H4 (cell line): ENCODE measurements at regions not wholly inside any gene's neighbourhood (a gene's known extent, or its start where the extent isn't known, plus 50 kb on each side); places are given as distances from the start of the nearest gene placed in this dataset.
A peak's percentile ranks its signal among the peaks of the same experiment; 100 is the strongest.

Experiments used
- DNase-seq: peaks from one replicate; pipeline ENCODE4 v3.0.0-alpha.2; 2015; ENCODE audit warnings: low spot score

DNA sequence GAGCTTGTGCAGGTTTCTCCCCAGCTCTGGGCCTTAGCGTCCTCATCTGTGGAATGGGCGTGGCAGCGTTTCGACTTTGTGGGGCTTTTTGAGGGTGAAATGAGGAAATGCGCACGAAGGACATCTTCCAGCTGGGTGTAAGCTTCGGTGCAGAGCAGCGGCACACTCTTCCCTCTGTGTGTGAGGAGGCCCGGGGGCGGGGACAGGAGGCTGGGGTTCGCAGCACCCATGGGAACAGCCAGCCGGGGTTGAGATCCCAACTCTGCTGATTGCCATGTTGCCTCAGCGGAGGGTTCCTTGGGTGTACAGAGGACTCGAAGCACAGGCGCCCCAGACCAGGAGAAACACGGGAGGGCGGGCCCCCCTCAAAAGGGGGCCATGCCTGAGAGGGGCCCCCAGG lies 265.6 kb downstream of the NSG2 start:
- DNase-seq: no peak

DNA sequence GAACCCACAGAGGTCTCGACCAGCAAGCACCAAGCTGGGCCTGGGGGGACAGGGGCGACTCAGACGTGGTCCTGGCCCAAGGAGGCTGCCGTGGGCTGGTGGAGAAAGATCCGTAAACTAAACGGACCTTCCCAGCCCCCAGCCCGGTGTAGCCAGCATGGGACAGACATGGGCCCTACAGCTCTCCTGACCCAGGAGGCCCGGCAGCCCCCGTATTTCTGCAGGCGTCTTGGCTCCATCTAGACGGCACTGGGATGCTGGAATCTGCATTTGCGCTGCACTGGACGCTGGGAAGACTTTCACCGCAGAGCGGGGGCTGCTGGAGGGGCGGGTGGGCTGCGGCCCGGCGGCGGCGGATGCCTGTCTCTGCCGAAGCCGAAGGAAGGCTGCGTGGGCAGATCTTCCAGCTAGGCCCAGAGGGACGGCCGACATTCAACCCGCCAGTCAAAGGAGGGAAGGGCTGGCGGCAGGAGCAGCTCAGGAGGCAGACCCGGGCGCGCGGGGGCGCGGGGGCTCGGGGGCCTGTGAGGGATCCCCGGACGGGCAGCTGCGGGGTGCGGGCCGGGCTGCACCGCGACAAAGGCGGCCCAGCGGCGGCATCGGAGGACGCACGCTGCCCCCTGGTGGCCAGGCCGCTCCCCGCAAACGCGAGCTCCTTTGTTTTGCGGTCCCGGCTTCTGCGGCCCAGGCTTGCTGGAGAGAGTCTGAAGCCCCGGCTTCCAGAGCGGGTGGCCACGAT lies 266.2 kb downstream of the NSG2 start:
- DNase-seq: peak; percentile 51

DNA sequence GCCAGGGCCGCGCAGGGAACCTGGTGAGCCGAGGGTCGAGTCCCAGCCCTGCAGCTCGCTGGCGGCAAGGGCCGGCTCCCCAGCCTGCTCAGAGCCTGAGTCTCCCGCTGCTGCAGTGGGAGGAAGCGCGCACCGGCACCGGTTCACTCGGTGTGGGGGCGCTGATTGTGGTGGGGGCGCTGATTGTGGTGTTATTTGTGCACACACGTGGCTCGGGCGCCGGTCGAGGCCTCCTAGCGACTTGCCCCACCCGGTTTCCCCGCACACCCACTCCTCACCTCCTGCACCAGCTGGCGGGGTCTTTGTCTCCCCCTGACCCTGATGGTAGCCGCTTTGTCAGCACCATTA lies 266.7 kb downstream of the NSG2 start:
- no peak for DNase-seq

DNA sequence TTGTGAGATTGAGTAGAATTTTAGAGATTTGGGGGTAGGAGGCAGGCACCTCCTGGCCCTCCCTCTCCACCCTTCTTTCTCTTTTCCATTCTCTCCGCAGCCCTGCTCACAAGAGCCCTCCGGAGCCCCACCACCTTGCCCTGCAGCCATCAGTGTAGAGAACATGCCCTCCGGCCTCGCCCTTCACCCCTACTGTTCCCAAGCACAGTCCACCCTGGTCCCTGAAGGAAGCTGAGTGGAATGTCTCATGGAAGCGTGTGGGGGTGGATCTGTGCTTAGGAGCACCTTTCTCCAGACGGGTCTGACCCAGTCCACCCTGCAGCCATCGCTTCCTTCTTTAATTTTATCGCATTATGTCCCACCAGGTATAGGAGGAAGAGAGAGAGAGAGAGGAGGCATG lies 267.1 kb downstream of the NSG2 start:
- DNase-seq: no peak

DNA sequence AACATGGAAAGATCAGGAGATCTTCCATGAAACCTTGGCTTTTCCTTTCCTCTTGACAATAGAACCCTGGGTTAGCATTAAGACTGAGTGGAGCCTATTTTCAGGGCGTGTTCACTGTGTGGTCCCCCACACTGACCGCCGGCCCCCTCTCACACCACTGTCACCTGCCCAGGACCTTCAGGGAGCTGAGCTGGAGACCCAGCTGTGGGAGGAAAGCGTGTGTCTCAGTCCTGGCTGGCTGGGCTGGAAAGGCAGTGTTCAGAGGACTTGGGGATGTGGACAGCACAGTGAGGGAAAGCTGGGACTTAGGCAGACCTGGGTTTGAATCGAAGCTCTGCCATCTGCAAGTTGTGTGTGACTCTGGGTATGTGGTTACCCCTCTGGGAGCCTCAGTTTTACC lies 268.1 kb downstream of the NSG2 start:
- DNase-seq: no peak

DNA sequence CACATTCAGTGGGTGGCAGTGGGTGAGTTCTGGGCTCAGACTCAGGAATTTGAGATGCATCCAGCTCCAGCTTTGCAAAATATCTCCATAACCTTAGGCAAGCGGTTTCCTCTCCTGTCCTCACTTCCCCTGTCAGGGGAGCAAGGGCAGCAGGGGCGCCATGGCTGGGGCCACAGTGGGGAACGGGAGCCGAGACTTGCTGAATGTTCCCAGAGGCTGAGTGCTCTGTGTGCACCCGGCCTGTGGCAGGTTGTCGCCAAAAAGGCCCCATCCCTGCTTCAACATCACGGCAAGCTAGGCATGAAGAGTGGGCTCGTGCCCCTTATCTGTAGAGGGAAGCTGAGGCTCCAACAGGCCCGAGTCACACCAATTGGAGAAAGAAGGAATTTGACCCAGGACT lies 268.8 kb downstream of the NSG2 start:
- no peak for DNase-seq

DNA sequence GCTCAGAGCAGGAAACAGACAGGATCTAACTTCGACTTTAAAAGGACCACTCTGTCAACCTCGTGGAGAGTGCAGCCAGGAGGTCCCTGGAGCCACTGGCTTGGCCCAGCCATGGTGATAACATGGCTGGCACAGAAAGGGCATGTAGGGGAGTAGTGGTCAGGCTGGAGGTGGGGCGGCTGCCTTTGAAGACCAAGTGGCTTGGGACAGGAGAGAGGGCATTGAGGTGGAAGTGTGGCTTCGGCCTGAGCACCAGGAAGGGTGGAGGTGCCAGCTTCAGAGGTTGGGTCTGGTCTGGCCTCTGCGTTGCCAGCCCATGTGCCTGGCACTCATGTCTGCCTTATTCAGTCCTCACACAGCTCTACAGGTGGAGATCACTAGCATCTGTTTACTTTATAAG lies 270.0 kb downstream of the NSG2 start:
- no peak for DNase-seq

DNA sequence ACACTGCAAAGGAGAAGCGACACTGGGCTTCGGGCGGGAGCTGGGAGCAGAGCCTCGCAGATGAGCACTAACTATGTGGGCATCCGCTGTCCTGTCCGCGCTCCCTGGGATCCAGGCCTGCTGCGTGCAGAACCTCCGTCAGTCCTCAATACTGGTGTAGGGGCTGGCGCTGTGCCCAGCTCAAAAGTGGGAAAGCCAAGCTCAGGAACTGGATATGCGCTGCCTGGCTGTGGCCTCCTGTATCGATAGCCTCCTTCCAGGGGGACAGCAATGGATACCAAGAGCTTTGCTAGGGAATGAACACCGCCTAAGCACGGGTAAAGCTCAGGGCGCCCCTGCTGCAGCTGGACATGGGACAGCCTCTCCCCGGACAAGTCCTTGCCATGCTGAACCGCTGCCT lies 270.4 kb downstream of the NSG2 start:
- DNase-seq: no peak

DNA sequence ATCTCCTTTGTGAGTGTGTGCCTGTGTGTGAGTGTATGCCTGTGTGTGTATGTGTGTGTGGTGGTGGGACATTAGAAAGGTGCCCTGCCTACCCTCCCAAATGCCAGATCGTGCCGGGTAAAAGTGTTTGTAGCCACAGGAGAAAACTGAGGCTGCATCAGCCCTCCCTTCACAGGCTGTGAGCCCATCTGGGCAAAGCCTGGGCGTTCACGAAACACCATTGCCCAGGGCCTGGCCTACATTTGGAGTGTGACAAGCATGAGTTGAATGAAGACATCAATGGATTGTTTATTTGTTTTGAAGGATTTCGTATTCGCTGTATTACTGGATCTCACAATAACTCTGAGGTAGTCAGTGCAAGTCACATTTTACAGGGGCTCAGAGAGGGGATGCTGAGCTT lies 270.8 kb downstream of the NSG2 start:
- no peak for DNase-seq

DNA sequence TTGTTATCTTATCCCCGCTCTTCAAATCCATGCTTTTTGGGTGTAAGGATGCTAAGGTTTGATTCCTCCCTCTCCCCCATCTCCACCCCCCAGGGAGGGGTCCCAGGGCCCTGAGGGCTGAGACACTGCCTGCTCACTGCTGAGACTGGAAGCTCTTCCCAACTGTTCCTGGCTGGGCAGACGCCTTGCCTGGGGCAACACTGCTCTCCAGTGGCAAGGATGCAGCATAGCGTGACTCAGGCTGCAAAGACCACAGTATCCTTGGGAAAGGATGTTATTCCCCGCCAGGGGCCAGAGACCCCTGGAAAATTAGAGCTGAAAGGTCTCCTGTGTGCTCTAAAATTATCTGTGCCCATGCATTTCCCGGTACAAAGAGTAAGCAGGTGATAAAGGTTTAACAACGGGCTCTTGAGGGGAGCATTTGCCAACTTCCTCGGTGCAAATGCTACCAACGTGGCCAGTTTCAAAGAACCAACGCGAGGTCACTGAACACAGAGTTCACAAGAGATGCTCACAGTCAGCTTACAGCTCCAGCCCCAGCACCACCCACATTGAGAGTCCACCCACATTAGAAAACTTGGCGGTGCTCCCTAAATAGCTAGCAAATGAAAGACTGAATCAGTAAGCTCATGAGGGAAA lies 271.9 kb downstream of the NSG2 start:
- DNase-seq: peak; percentile 78

DNA sequence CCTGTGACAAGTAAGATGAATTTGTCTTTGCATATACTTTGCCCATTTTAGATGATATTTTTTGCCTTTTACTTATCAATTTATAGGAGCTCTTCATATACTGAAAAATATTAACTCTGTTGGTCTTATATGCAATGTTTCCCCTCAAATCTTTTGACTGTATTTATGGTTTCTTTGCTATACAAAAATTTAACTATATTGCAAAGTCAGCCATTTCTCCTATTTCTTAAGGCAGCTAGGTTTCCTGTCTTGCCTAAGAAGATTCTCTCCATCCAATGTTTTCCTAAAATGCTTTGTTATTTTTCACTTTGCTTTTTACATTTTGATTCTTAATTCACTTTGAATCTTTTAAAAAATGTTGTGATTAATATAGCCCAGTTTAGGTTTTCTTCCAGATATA lies 273.1 kb downstream of the NSG2 start:
- DNase-seq: no peak

DNA sequence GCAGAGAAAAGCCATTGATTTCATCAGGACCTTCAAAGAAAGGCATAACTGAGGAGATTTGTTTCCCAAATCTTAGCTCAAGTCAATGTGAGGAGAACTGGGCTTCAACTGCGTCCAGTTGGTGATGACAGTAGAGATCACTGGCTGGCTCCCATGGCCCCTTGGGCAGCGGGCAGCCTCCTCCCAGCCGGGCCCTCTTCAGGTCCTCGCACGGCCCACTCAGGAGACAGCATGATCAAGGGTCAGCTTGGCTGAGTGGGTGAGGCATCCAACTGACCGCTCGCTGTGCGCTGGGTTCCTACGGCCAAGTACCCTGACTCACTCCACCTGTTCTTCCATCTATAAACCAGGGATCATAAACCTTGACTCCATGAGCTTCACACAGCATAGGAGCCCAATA lies 274.0 kb downstream of the NSG2 start:
- DNase-seq: no peak

DNA sequence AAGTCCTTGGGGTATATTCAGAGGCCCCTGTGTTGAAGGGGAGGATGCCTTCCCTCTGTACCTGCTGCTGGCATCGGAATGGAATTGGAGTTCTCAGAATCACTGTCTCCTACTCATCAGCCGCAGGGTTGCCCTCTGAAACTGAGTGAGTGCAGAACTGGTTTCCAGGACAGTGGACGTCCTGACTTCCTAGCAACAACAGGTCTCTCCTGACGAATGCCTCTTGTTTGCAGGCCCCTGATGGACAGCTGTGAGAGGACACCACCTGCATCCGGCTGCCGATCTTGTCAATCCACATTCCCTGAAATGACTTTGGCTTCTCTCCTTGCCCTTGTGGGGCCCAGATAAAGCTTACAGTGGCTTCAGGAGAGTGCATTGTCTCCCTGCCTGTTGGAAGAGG lies 274.5 kb downstream of the NSG2 start:
- DNase-seq: no peak

DNA sequence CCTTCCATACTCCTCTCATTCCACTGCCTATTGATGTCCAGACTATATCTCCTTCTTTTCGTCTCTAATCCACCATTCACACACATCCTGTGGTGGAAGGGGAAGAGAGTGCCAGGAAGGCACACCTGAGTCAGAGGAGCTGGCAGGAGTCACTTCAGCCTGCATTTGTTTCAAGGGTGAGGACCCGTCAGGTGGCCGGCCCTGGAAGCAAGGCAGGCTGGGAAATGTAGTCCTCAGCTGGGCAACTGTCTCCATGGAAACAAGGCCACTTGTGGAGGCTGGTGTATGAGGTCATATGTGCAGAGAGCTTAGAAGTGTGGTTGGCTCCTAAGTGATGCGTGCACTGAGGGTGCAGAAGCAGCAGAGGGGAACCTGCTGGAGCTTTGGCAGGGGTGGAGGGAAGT lies 278.4 kb downstream of the NSG2 start:
- DNase-seq: peak; percentile 89

DNA sequence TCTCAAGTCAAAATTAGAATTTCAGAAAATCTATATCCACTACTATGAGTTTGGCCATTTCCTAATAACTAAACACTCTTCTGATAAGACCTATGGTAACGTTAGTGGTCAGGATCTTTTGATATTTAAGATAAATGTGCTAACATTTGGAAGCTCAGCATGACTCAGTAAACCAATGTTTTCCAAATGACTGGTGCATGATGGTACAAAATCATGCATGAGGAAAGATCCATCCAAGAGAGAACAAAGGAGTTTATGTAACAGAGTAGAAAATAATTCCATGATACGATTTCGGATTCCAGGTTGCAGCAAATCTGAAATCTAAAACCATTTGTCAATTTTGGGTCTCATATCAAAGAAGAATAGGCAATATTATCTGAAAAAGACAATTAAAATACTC lies 279.2 kb downstream of the NSG2 start:
- DNase-seq: no peak

DNA sequence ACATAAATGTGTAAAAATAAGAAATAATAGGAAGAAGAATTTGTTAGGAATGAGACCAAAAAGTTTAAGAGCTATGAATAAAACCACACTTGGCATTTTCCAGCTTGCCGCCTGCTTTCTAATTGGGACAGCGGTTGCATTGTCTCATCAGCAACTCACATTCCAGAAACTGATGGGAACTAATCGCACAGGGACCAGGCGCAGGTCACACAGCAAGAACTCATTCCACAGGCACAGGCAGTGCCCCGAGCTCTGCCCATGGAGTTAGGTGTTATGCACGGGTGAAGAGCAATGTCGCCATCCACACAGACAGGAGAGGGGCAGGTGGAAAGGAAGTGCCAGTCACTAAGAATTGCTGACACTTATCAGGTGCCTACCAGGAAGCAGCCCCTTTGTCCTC lies 279.9 kb downstream of the NSG2 start:
- DNase-seq: no peak

DNA sequence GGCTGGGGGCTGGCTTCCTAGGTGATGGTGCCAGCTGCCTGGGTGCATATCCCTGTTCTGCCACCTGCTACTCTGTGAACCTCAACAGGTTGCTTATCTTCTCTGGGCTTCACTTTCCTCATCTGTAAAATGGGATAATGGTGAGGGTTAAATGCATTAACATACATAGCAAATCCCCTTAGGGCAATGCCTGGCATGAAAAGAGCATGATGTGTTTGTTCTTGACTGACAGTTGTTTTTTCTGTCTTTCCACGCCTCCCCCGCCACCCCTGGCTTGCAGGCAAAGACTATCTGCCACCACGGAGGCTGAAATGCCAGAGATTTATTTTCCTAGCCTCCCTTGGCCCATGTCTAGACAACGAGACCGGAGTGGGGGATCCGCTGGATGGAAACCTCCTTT lies 280.5 kb downstream of the NSG2 start:
- DNase-seq: no peak

DNA sequence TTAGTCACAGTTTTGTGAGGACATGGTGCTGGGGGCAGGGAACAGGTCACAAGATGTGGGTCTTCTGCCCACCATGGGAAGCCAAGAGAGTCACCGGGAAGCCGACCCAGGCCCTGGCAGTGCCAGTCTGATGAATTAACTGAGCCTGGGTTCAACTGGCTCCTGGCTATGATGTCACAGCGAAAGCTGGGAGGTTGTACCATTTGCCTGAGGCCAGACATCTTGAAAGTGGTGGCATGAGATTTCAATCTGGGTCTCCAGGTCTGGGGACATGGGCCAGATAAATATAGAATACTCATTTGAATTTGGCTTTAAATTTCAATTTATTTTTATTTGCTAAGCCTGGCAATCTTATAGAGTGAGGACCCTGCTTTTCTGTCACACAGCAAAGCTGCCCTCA lies 280.9 kb downstream of the NSG2 start:
- DNase-seq: no peak

DNA sequence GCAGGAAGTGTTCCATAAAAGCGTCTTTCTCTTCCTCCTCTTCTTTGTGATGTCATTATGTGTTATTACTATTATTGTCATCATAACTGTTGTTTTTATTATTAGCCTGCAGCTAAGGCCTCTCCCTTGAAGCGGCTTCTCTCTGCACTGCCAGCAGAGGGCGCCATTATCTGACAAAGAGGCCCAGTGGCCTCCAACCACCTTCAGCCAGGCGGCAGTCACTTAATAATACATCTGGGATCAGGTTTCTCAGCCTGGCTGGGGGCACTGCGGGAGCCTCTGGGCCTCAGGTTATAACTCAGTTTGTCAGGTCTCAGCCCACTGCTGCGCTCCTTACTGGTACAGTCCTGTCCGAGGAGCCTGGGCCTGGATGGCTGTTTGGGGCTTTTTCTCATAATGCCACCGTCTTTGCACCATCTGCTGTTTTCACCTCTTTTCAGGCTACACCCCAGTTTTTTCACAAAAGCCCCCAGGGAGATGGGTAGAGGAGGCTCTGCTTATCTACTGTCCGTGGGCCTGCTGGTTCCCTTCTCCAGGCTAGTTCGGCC lies 281.9 kb downstream of the NSG2 start:
- DNase-seq: peak; percentile 92

DNA sequence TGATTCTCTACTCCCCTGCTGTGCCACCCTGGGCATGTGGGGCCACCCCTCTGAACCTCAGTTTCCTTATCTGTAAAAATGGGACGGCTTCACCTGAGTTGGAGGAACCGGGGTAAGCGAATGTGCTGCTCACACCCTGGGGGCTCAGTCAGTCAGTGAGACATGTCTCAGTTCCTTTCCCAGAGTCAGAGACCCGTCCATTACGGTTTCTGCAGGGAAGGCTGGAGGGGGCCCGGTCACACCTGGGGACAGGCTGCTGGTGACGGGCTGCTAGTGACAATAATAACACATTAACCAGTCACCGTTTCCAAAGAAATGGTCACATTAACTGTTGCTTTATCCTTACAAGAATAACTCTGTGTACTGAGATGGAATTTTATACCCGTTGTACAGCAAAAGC lies 282.4 kb downstream of the NSG2 start:
- no peak for DNase-seq

DNA sequence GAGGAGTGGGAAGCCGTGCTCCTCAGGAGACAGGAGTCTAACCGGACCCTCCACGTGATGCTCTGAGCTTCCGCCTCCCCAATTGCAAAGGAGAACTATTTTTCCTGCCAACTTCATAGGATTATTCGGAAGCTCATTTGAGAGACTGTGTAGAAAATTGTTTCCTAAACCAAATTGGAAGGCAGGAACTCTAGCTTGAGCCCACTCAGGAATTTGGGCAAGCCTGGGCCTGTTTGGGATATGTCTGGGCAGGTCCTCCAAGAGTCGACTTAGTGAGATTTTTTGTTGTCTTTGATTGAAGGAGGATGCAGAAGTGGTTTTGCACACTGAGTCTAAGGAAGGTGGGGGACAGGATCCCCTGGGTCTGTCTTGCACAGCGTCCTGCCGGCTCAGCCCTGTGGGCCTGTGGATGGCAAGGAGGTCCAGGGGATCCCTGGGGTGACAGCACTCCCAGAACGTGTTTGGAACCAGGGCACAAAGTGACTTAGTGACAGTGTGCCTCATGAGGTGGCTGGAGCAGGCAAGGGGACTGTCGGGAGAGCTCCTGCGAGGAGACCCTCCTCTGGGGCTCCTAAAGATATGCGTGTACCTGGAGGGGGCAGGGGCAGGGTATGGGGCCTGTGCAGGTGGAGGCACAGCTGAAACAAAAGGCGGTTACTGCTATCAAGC lies 283.3 kb downstream of the NSG2 start:
- DNase-seq: no peak

DNA sequence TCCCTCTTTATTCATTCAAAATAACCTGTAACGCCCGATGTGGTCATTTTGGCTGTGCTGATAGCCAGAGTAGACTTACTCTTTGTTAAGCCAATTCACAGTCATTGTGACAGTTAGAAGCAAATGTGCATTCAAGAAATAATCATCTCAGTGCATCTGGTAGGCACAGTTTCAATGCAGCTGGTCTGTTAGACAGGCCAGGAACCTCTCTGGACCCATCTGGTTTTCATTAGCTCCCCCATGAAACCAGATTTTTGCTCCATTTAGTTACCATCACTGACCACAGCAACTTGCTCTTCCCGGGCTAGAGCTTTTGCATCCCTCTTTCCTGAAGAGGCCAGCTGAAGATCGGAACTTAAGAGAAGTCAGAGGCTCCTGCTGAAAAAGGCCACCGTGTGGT lies 284.2 kb downstream of the NSG2 start:
- DNase-seq: no peak

DNA sequence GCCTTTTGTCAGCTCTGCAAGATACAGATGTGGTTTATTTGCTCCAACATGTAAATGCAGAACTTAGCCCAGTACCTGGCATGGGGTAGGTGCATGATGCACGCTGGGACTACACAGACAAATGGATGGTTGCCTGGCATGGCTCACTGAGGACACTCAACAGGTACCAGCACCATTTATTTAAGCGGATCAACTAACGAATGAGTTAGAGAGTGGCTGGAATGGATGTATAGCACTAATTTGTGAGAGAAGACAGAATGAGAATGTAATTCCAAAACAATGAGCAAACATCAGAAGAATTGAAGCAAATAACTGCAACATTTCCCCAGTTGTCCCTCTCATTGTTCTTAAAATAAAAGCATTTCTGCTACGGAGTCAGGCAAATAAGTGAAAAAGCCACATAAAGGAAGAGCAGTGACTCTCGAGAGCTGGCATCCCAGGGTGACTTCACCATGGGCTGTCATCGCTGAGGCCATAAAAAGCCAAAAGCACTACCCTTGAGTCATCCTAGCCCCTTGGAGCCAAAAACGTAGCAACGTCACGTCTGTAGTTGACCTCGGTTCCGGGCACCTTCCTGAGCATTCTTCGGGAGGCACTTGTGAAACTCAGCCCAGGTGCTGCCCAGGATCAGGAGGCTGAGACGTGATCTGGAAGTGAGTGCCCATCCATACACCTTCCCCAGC lies 290.3 kb downstream of the NSG2 start:
- peak; percentile 66 for DNase-seq
